ENCODE measurements at regions not wholly inside any gene's neighbourhood (a gene's known extent, or its start where the extent isn't known, plus 50 kb on each side); places are given as distances from the start of the nearest gene placed in this dataset.

DNA sequence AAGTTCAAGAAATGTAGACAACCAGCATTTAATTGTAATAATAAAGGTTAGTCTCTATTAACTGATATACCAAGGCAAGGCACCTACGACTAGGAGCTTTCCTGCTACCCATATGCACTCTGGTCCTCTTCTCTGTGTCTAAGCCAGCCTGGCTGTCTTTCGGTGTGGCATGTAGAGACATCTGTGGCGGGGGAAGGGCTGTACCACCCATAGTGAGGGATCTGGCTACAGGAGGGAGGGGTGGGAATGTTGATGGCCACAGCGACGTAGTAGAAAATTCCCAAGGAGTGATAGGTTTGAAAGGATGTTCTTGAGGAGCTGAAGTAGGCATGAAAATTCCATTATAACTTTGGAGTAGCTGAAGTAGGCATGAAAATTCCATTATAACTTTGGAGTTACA is 344.2 kb downstream of the ATP23 start:
- no peak for DNase-seq (ENCODE audit: low read depth)
- TF ChIP-seq, protein P1, sequence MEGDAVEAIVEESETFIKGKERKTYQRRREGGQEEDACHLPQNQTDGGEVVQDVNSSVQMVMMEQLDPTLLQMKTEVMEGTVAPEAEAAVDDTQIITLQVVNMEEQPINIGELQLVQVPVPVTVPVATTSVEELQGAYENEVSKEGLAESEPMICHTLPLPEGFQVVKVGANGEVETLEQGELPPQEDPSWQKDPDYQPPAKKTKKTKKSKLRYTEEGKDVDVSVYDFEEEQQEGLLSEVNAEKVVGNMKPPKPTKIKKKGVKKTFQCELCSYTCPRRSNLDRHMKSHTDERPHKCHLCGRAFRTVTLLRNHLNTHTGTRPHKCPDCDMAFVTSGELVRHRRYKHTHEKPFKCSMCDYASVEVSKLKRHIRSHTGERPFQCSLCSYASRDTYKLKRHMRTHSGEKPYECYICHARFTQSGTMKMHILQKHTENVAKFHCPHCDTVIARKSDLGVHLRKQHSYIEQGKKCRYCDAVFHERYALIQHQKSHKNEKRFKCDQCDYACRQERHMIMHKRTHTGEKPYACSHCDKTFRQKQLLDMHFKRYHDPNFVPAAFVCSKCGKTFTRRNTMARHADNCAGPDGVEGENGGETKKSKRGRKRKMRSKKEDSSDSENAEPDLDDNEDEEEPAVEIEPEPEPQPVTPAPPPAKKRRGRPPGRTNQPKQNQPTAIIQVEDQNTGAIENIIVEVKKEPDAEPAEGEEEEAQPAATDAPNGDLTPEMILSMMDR (IDR thresholded peaks at IDR 0.05; ENCODE audit: insufficient read depth, low read depth, low read length, missing control alignments), result no peak
- H3K4me3 ChIP-seq (ENCODE audit: low read depth, low read length), result no peak overlapping the region

- no peak for DNase-seq (ENCODE audit: low read depth)
- TF ChIP-seq, protein P1 (IDR thresholded peaks at IDR 0.05; ENCODE audit: insufficient read depth, low read depth, low read length, missing control alignments), result no peak
- no peak overlapping the region for H3K4me3 ChIP-seq (ENCODE audit: low read depth, low read length)
Measured at GRCh38 chr12:58286353-58286752, 345.0 kb downstream of the ATP23 start.

- TF ChIP-seq, protein P1 (IDR thresholded peaks at IDR 0.05; ENCODE audit: insufficient read depth, low read depth, low read length, missing control alignments), result no peak
- no peak for DNase-seq (ENCODE audit: low read depth)
- H3K4me3 ChIP-seq (ENCODE audit: low read depth, low read length), result no peak overlapping the region
Measured at GRCh38 chr12:58288190-58288589, 346.8 kb downstream of the ATP23 start.

- DNase-seq (ENCODE audit: low read depth), result peak; percentile 24
- no peak overlapping the region for H3K4me3 ChIP-seq (ENCODE audit: low read depth, low read length)
- TF ChIP-seq, protein P1 (IDR thresholded peaks at IDR 0.05; ENCODE audit: insufficient read depth, low read depth, low read length, missing control alignments), result no peak
Measured at GRCh38 chr12:58291106-58291505, 349.7 kb downstream of the ATP23 start.

- TF ChIP-seq, protein P1 (IDR thresholded peaks at IDR 0.05; ENCODE audit: insufficient read depth, low read depth, low read length, missing control alignments), result no peak
- no peak for DNase-seq (ENCODE audit: low read depth)
- H3K4me3 ChIP-seq (ENCODE audit: low read depth, low read length), result no peak overlapping the region
Measured at GRCh38 chr12:58293308-58293982, 352.1 kb downstream of the ATP23 start.

DNA sequence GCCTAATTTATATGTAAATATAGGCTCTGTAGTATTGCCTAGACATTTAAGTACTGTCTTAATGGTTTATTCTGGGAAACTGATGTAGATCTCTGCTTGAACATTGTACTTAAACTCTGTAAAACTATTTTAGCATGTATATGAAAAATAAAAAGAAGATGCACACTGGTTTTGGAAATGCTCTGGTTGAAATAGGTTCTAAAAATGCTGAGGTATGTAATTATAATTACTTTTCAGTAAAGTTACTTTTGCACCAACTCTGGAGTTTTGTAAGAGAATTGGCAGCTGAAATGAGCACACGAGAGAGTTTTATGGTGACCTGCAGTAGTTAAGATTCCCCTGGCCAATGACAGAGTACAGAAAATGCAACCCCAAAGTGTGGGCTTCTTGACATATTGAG is 353.9 kb downstream of the ATP23 start:
- TF ChIP-seq, protein P1 (IDR thresholded peaks at IDR 0.05; ENCODE audit: insufficient read depth, low read depth, low read length, missing control alignments), result no peak
- DNase-seq (ENCODE audit: low read depth), result no peak
- no peak overlapping the region for H3K4me3 ChIP-seq (ENCODE audit: low read depth, low read length)

- DNase-seq (ENCODE audit: low read depth), result no peak
- no peak overlapping the region for H3K4me3 ChIP-seq (ENCODE audit: low read depth, low read length)
- TF ChIP-seq, protein P1 (IDR thresholded peaks at IDR 0.05; ENCODE audit: insufficient read depth, low read depth, low read length, missing control alignments), result no peak
Measured at GRCh38 chr12:58296863-58297262, 355.5 kb downstream of the ATP23 start.

Data from GM12865 (cell line).